ENCODE measurements at regions not wholly inside any gene's neighbourhood (a gene's known extent, or its start where the extent isn't known, plus 50 kb on each side); places are given as distances from the start of the nearest gene placed in this dataset.

DNA sequence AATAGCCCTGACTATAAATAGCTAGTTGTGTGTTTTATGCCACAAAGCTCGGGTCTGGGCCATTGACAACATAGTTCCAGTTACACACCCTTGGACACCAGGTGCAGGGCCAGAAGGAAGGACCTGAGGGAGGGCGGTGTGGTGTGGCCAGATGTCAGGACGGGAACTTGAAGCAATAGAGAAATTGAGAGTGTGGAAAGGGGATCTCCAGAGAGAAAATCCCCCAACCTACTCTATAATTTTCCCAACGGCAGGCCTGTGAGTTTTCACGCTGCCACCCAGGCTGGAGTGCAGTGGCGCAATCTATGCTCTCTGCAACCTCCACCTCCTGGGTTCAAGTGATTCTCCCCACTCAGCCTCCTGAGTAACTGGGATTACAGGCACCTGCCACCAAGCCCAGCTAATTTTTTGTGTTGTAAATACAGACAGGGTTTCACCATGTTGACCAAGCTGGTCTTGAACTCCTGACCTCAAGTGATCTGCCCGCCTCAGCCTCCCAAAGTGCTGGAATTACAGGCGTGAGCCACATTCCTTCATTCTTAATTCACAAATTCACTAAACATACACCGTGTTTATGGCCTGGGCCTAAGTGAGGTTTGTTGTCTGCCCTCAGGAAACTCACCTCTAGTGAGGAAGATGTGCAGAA lies 70.8 kb upstream of the KLF13 start:
- Mint-ChIP-seq H3K9me3 (ENCODE audit: unreplicated experiment) (peaks cover 10% of the 10 kb centered on the region), H3K27me3 (ENCODE audit: insufficient read depth, unreplicated experiment) (peaks cover 3% of the 10 kb centered on the region), H3K4me3 (ENCODE audit: unreplicated experiment) (no peak overlapping the region), H3K36me3 (ENCODE audit: insufficient read depth, unreplicated experiment) (no peaks in the 10 kb centered on the region), H3K27ac (ENCODE audit: unreplicated experiment) (no peak overlapping the region), H3K4me1 (ENCODE audit: low read depth, unreplicated experiment) (no peaks in the 10 kb centered on the region)
- TF ChIP-seq, protein P1, sequence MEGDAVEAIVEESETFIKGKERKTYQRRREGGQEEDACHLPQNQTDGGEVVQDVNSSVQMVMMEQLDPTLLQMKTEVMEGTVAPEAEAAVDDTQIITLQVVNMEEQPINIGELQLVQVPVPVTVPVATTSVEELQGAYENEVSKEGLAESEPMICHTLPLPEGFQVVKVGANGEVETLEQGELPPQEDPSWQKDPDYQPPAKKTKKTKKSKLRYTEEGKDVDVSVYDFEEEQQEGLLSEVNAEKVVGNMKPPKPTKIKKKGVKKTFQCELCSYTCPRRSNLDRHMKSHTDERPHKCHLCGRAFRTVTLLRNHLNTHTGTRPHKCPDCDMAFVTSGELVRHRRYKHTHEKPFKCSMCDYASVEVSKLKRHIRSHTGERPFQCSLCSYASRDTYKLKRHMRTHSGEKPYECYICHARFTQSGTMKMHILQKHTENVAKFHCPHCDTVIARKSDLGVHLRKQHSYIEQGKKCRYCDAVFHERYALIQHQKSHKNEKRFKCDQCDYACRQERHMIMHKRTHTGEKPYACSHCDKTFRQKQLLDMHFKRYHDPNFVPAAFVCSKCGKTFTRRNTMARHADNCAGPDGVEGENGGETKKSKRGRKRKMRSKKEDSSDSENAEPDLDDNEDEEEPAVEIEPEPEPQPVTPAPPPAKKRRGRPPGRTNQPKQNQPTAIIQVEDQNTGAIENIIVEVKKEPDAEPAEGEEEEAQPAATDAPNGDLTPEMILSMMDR (IDR thresholded peaks at IDR 0.05; ENCODE audit: insufficient read depth in 1 of 2, low read depth in 1 of 2, low read length in 1 of 2, severe bottlenecking in 1 of 2, unreplicated experiment in 1 of 2) = no peak
- Histone ChIP-seq H3K9me3 (no peaks in the 10 kb centered on the region), H3K4me3 (ENCODE audit: low read depth, low read length) (no peak overlapping the region), H3K4me1 (no peaks in the 10 kb centered on the region), H3K36me3 (ENCODE audit: control insufficient read depth, insufficient read depth, low read length) (no peaks in the 10 kb centered on the region), H3K27me3 (replicated peaks; ENCODE audit: control insufficient read depth, insufficient read depth, low read length) (no peaks in the 10 kb centered on the region)
- no TSS peak for BruUV-seq (replicated peaks)
- intact Hi-C loops (cut with micrococcal nuclease; ENCODE audit: unreplicated experiment) = loop anchor here (10.0 kb wide), 1 partner anchor 119 kb away; no protein-coding TSS in a partner anchor
- DNase-seq = no peak
- ChIA-PET POLR2A (no interaction called here), CTCF (no interaction called here)

DNA sequence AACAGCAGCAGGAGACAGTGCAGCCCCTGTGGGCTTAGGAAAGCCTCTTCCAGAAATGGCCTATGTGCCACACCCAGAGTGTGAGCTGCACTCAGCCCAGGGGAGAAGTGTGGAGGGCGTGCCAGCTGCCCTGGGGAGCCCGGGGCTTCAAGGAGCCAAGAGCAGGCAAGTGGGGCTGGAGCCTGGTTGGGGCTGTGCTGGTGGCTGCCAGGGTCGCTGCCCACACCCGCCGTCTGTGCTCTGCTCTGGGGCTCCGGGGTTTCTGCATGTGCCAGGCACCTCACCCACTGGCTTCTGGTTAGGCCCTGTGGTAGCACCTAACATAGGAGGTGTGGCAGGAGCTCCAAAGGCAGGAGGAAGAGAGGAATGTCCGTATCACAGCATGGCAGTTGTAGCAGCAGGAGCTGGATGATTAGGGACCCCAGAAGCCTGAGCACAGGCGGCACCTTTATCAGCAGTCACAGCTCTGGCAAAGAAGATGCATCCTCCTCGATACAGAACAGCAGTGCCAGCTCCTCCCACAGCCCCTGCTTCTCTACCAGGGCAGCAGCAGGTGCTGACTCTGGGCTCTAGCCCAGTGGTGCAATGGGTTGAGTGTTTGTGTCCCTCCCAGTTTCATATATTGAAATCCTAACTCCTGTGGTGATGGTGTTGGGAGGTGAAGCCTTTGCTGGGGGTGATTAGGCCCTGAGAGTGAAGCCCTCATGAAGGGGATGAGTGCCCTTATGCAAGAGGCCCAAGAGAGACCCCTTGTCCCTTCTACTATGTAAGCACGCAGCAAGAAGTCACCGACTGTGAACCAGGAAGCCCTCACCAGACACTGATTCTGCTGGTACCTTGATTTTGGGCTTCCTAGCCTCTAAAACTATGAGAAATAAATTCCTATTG lies 70.0 kb upstream of the KLF13 start:
- intact Hi-C loops (cut with micrococcal nuclease; ENCODE audit: unreplicated experiment) = loop anchor here (10.0 kb wide), 1 partner anchor 118 kb away; no protein-coding TSS in a partner anchor
- no peaks in the 10 kb centered on the region for H3K4me1 Mint-ChIP-seq (ENCODE audit: low read depth, unreplicated experiment)

DNA sequence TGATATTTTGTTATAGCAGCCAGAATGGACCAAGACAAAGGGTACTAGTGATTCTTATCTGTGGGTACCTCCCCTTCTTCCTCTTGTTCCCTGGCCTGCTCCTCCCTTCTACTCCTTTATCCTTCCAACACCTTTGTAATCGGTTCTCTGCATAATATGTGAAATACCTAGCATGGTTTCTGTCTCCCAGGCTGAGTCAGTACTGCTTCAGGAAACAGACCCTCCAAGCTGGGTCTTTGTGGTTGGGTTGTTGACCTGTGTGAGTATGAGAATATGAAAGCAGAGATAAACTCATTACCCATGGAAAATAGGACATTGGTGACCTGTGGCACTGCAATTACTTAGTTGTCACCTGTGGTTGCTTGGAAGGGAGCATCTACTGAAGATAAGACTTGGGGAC lies 69.3 kb upstream of the KLF13 start:
- H3K4me1 ChIP-seq = no peaks in the 10 kb centered on the region
- CTCF ChIA-PET = no interaction called here
- H3K9me3 ChIP-seq = no peaks in the 10 kb centered on the region
- H3K4me3 Mint-ChIP-seq (ENCODE audit: unreplicated experiment) = no peak overlapping the region
- POLR2A ChIA-PET = no interaction called here
- H3K4me3 ChIP-seq (ENCODE audit: low read depth, low read length) = no peak overlapping the region
- no peaks in the 10 kb centered on the region for H3K27me3 ChIP-seq (replicated peaks; ENCODE audit: control insufficient read depth, insufficient read depth, low read length)
- intact Hi-C loops (cut with micrococcal nuclease; ENCODE audit: unreplicated experiment) = loop anchor here (10.0 kb wide), 1 partner anchor 118 kb away; no protein-coding TSS in a partner anchor
- no TSS peak for BruUV-seq (replicated peaks)
- TF ChIP-seq, protein P1 (IDR thresholded peaks at IDR 0.05; ENCODE audit: insufficient read depth in 1 of 2, low read depth in 1 of 2, low read length in 1 of 2, severe bottlenecking in 1 of 2, unreplicated experiment in 1 of 2) = no peak
- no peaks in the 10 kb centered on the region for H3K4me1 Mint-ChIP-seq (ENCODE audit: low read depth, unreplicated experiment)
- peaks cover 10% of the 10 kb centered on the region for H3K9me3 Mint-ChIP-seq (ENCODE audit: unreplicated experiment)
- H3K27me3 Mint-ChIP-seq (ENCODE audit: insufficient read depth, unreplicated experiment) = no peaks in the 10 kb centered on the region
- no peak for DNase-seq
- H3K36me3 Mint-ChIP-seq (ENCODE audit: insufficient read depth, unreplicated experiment) = no peaks in the 10 kb centered on the region
- no peak overlapping the region for H3K27ac Mint-ChIP-seq (ENCODE audit: unreplicated experiment)
- H3K36me3 ChIP-seq (ENCODE audit: control insufficient read depth, insufficient read depth, low read length) = no peaks in the 10 kb centered on the region

More for the DNA sequence above, 70.0 kb upstream of the KLF13 start:
- no peaks in the 10 kb centered on the region for H3K36me3 Mint-ChIP-seq (ENCODE audit: insufficient read depth, unreplicated experiment)
- ChIA-PET POLR2A (no interaction called here), CTCF (no interaction called here)
- peaks cover 3% of the 10 kb centered on the region for H3K27me3 Mint-ChIP-seq (ENCODE audit: insufficient read depth, unreplicated experiment)
- Histone ChIP-seq H3K4me1 (no peaks in the 10 kb centered on the region), H3K36me3 (ENCODE audit: control insufficient read depth, insufficient read depth, low read length) (no peaks in the 10 kb centered on the region), H3K4me3 (ENCODE audit: low read depth, low read length) (no peak overlapping the region), H3K9me3 (no peaks in the 10 kb centered on the region), H3K27me3 (replicated peaks; ENCODE audit: control insufficient read depth, insufficient read depth, low read length) (no peaks in the 10 kb centered on the region)
- TF ChIP-seq, protein P1 (IDR thresholded peaks at IDR 0.05; ENCODE audit: insufficient read depth in 1 of 2, low read depth in 1 of 2, low read length in 1 of 2, severe bottlenecking in 1 of 2, unreplicated experiment in 1 of 2) = no peak
- peaks cover 10% of the 10 kb centered on the region for H3K9me3 Mint-ChIP-seq (ENCODE audit: unreplicated experiment)
- H3K4me3 Mint-ChIP-seq (ENCODE audit: unreplicated experiment) = no peak overlapping the region
- H3K27ac Mint-ChIP-seq (ENCODE audit: unreplicated experiment) = no peak overlapping the region
- no TSS peak for BruUV-seq (replicated peaks)
- no peak for DNase-seq

Data from Caco-2 (cell line).